IgD-negative memory B cell (primary cell): ENCODE measurements at regions not wholly inside any gene's neighbourhood (a gene's known extent, or its start where the extent isn't known, plus 50 kb on each side); places are given as distances from the start of the nearest gene placed in this dataset.

Experiments used
- H3K27ac Mint-ChIP-seq, 3 donors: one replicate each; pipeline ENCODE4 v1.8.0; 2020 to 2022; ENCODE audit warnings: mild to moderate bottlenecking in 3 of 3, mixed read lengths in 3 of 3, moderate library complexity in 1 of 3
- H3K27me3 Mint-ChIP-seq: one replicate; pipeline ENCODE4 v1.8.0; 2021; ENCODE audit warnings: mixed read lengths
- H3K36me3 Mint-ChIP-seq: one replicate; pipeline ENCODE4 v1.8.0; 2020; ENCODE audit warnings: mild to moderate bottlenecking, mixed read lengths
- H3K4me1 Mint-ChIP-seq, 3 donors: one replicate each; pipeline ENCODE4 v1.8.0; 2020 to 2022; ENCODE audit warnings: mixed read lengths in 3 of 3, mild to moderate bottlenecking in 1 of 3
- H3K4me3 Mint-ChIP-seq, 4 donors: one replicate each; pipeline ENCODE4 v1.8.0; 2020 to 2022; ENCODE audit warnings: mild to moderate bottlenecking in 4 of 4, mixed read lengths in 4 of 4, moderate library complexity in 3 of 4
- H3K9me3 Mint-ChIP-seq, 3 donors: one replicate each; pipeline ENCODE4 v1.8.0; 2020 to 2021; ENCODE audit warnings: mixed read lengths in 3 of 3, mild to moderate bottlenecking in 1 of 3

DNA sequence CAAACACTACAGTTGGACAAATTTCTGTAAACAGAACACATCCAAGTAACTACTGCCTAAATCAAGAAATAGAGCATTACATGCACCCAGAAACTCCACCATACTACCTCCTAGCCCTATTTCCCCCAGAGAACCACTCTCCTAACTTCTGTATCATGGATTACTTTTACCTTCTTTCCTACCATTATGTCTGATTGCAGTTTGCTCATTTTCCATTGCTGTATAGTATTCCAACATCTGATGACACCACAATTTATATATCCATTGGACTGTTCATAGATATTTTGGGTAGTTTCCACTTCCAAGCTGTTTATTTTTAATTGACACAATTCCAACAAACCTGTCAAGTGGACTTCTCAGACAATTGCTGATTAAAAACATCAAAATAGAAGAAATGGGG is 271.1 kb downstream of the CDC5L start:
- Mint-ChIP-seq H3K36me3 (no peaks in the 10 kb centered on the region), H3K9me3 (peaks cover 0 to 4% (median 2%) of the 10 kb centered on the region in 3 donors), H3K4me3 (no peak overlapping the region), H3K4me1 (peaks cover 0 to 3% (median 0%) of the 10 kb centered on the region in 3 donors), H3K27me3 (peaks cover 12% of the 10 kb centered on the region), H3K27ac (no peak overlapping the region)

DNA sequence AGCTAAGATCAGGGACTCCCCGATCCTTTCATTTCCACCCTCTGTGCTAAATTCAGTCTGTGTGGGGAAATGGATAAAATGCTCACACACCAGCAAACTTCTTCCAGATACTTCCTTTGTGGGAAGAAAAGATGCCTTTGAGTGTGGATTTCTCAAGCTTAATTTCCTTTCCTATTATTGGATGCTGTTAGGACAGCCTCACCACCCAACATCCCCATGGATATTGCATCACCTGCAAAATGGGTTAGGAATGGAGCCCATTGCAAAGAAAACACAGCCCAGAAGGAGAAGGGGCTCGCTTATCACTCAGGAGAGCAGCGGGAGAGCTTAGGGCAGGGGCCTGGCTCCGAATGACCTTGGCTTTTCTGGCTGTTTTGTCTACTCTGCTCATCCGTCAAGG is 272.2 kb downstream of the CDC5L start:
- Mint-ChIP-seq H3K36me3 (no peaks in the 10 kb centered on the region), H3K4me1 (peaks cover 0 to 3% (median 0%) of the 10 kb centered on the region in 3 donors), H3K9me3 (peaks cover 0 to 4% (median 2%) of the 10 kb centered on the region in 3 donors), H3K27ac (no peak overlapping the region), H3K27me3 (peaks cover 3% of the 10 kb centered on the region), H3K4me3 (no peak overlapping the region)

DNA sequence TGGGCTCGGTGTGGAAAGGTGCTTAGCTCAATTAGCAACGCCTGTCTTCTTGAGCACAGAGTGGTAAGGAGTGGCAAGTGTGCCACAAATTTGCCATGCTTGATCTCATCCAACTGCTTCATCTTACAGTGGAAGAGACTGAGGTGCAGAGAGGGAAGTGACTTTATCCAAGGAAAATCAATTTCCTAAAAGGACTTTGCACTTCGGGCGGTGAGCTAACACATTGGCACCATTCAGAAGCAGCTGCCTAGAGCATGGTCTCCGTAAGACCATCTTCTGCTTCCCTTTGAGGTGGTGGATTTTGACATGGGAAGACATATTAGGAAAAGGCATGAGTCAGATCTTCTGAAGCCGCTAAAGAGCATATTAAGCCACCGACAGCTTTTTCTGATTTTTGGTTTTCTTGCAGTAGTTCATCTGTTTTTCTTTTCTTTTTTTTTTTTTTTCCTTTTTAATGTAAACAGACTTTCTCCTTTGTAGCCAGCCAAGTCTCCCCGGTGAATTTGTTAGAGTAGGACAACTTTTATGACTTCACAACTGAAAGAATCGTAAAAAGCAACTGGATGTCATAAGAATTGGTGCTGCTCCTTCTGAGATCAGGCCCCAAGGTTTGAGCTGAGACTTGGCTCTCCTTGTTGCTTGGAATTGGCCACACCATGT is 273.2 kb downstream of the CDC5L start:
- no peak overlapping the region for H3K27ac Mint-ChIP-seq
- no peaks in the 10 kb centered on the region for H3K36me3 Mint-ChIP-seq
- no peaks in the 10 kb centered on the region for H3K4me1 Mint-ChIP-seq
- H3K9me3 Mint-ChIP-seq, result peaks cover 0 to 4% (median 2%) of the 10 kb centered on the region in 3 donors
- H3K27me3 Mint-ChIP-seq, result no peaks in the 10 kb centered on the region
- no peak overlapping the region for H3K4me3 Mint-ChIP-seq

GRCh38 chr6:44661221-44662008 is 273.9 kb downstream of the CDC5L start:
- Mint-ChIP-seq H3K4me1 (no peaks in the 10 kb centered on the region), H3K27me3 (no peaks in the 10 kb centered on the region), H3K36me3 (no peaks in the 10 kb centered on the region), H3K27ac (no peak overlapping the region), H3K4me3 (no peak overlapping the region), H3K9me3 (peaks cover 0 to 4% (median 2%) of the 10 kb centered on the region in 3 donors)

DNA sequence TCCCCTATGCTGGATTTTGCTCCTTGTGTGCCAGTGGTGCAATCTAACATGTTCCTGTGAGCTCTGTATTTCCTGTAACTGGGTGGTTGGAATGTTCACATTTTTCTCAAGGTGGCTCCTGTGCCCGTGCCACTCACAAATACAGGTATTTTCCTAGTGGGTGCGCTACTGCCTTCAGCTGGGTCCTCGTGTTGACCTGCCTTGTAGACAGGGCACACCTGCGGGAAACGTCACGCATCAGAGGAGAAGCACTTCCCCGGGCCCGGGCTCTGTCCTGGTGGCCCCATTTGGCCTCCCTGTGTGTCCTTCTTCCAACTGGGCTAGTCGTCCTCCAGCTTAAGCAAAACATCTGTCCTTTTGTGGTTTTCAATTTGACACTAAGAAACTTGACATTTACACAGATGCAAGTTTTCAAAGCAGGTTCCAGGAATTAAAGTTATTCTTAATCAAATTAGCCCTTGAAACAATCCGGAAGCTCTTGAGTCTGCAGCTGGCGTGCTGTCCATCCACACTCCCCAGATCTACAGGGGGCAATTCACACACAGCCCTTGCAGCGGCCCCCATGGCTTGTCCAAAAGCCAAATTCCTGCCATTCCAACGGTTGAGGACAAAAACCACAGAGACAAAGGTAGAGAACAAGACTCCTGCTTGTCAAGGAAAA is 275.1 kb downstream of the CDC5L start:
- H3K4me1 Mint-ChIP-seq, result peaks cover 0 to 4% (median 0%) of the 10 kb centered on the region in 3 donors
- no peak overlapping the region for H3K4me3 Mint-ChIP-seq
- H3K27me3 Mint-ChIP-seq, result no peaks in the 10 kb centered on the region
- no peak overlapping the region for H3K27ac Mint-ChIP-seq
- H3K9me3 Mint-ChIP-seq, result peaks cover 0 to 4% (median 2%) of the 10 kb centered on the region in 3 donors
- no peaks in the 10 kb centered on the region for H3K36me3 Mint-ChIP-seq

GRCh38 chr6:44663860-44664634 is 276.5 kb downstream of the CDC5L start:
- Mint-ChIP-seq H3K4me3 (no peak overlapping the region), H3K27me3 (no peaks in the 10 kb centered on the region), H3K36me3 (no peaks in the 10 kb centered on the region), H3K4me1 (peaks cover 0 to 5% (median 0%) of the 10 kb centered on the region in 3 donors), H3K27ac (no peak overlapping the region), H3K9me3 (no peaks in the 10 kb centered on the region)

- Mint-ChIP-seq H3K27ac (no peak overlapping the region), H3K4me3 (no peak overlapping the region), H3K36me3 (no peaks in the 10 kb centered on the region), H3K27me3 (peaks cover 5% of the 10 kb centered on the region), H3K9me3 (no peaks in the 10 kb centered on the region), H3K4me1 (peaks cover 0 to 5% (median 0%) of the 10 kb centered on the region in 3 donors)
These were observed 277.2 kb downstream of the CDC5L start for GRCh38 chr6:44664716-44665115.

- Mint-ChIP-seq H3K9me3 (no peaks in the 10 kb centered on the region), H3K4me3 (no peak overlapping the region), H3K36me3 (no peaks in the 10 kb centered on the region), H3K27ac (no peak overlapping the region), H3K4me1 (peaks cover 0 to 5% (median 0%) of the 10 kb centered on the region in 3 donors), H3K27me3 (peaks cover 6% of the 10 kb centered on the region)
These were observed 277.6 kb downstream of the CDC5L start for GRCh38 chr6:44665143-44665542.

DNA sequence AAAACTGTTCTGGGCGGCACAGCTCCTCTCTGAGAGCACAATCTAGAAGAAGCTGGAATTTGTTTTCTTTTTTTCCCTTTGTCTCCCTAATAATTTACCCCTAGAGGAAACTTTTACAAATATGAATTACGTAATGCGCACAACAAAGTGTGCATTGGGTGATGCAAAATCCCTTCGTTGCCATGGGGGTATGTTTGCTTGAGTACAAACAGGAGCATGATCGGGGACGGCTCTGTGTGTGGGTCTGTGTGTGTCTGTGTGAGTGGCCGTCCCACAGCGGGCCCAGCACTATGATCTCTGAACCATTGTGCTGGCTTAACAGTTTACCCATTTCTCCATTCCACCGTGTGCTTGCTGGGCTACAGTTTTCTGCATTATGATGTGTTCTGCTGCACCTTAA is 278.2 kb downstream of the CDC5L start:
- H3K4me1 Mint-ChIP-seq, result peaks cover 0 to 5% (median 0%) of the 10 kb centered on the region in 3 donors
- peaks cover 6% of the 10 kb centered on the region for H3K27me3 Mint-ChIP-seq
- H3K36me3 Mint-ChIP-seq, result no peaks in the 10 kb centered on the region
- H3K27ac Mint-ChIP-seq, result no peak overlapping the region
- no peak overlapping the region for H3K4me3 Mint-ChIP-seq
- no peaks in the 10 kb centered on the region for H3K9me3 Mint-ChIP-seq

- Mint-ChIP-seq H3K27ac (no peak overlapping the region), H3K9me3 (no peaks in the 10 kb centered on the region), H3K4me3 (no peak overlapping the region)
These were observed 278.8 kb downstream of the CDC5L start for GRCh38 chr6:44666324-44666723.

GRCh38 chr6:44667226-44667625 is 279.7 kb downstream of the CDC5L start:
- H3K36me3 Mint-ChIP-seq, result no peaks in the 10 kb centered on the region
- peaks cover 0 to 5% (median 0%) of the 10 kb centered on the region in 3 donors for H3K4me1 Mint-ChIP-seq
- H3K9me3 Mint-ChIP-seq, result no peaks in the 10 kb centered on the region
- H3K27me3 Mint-ChIP-seq, result peaks cover 7% of the 10 kb centered on the region
- no peak overlapping the region for H3K4me3 Mint-ChIP-seq
- no peak overlapping the region for H3K27ac Mint-ChIP-seq

More at GRCh38 chr6:44666324-44666723, 278.8 kb downstream of the CDC5L start:
- no peaks in the 10 kb centered on the region for H3K36me3 Mint-ChIP-seq
- H3K4me1 Mint-ChIP-seq, result peaks cover 0 to 5% (median 0%) of the 10 kb centered on the region in 3 donors
- H3K27me3 Mint-ChIP-seq, result peaks cover 6% of the 10 kb centered on the region

GRCh38 chr6:44667668-44668390 is 280.3 kb downstream of the CDC5L start:
- Mint-ChIP-seq H3K36me3 (no peaks in the 10 kb centered on the region), H3K4me3 (no peak overlapping the region), H3K27ac (no peak overlapping the region), H3K4me1 (peaks cover 0 to 5% (median 0%) of the 10 kb centered on the region in 3 donors), H3K9me3 (no peaks in the 10 kb centered on the region), H3K27me3 (peaks cover 7% of the 10 kb centered on the region)

DNA sequence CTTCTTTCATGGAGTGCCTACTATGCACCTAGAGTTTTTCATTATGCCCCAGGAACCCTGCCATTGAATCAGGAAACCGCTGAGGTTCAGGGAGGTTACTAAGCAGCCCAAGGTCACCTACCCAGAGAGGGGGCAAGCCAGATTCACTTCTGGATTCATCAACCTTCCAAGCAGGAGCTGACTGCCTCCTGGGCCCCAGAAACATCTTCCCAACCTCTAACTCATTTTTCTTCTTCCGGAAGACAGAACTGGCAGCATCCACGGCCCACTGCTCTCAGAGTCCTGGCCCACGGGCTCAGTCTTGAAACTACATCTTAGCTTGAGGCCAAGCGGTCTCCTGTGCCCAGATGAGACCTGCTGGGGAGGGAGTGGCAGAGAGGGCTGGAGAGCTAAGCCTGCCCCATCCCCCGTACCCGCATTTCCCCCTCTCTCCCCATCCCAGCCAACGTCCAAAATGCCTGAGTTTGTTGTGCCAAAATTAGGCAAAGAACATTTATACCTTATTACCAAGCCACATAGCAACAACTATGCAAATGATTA is 281.0 kb downstream of the CDC5L start:
- Mint-ChIP-seq H3K27me3 (peaks cover 7% of the 10 kb centered on the region), H3K4me3 (no peak overlapping the region), H3K36me3 (no peaks in the 10 kb centered on the region), H3K4me1 (peaks cover 0 to 5% (median 0%) of the 10 kb centered on the region in 3 donors), H3K27ac (no peak overlapping the region), H3K9me3 (no peaks in the 10 kb centered on the region)
